ENCODE measurements at regions not wholly inside any gene's neighbourhood (a gene's known extent, or its start where the extent isn't known, plus 50 kb on each side); places are given as distances from the start of the nearest gene placed in this dataset.

GRCh38 chr1:177825276-177825901 lies 144.5 kb downstream of the SEC16B start:
- Histone ChIP-seq H3K27me3 (no peaks in the 10 kb centered on the region), H3K4me3 (no peak overlapping the region), H3K4me1 (no peaks in the 10 kb centered on the region), H3K27ac (no peak overlapping the region), H3K9me3 (no peaks in the 10 kb centered on the region), H3K36me3 (replicated peaks in 1 of 2; ENCODE audit: insufficient read depth in 1 of 2, low read depth in 2 of 2) (no peaks in the 10 kb centered on the region)
- DNase-seq (no peak), ATAC-seq (no peak)
- TF ChIP-seq POLR2A (IDR thresholded peaks at IDR 0.05): no peak
- TF ChIP-seq CTCF (IDR thresholded peaks at IDR 0.05): no peak
- 62 to 89% methylated on average over 6 of the region's 6 CpGs for WGBS, 2 donors
- intact Hi-C loops (cut with DNase I): no loop called here

GRCh38 chr1:177824508-177824982 lies 145.3 kb downstream of the SEC16B start:
- ATAC-seq (no peak), DNase-seq (no peak)
- Histone ChIP-seq H3K27me3 (no peaks in the 10 kb centered on the region), H3K36me3 (replicated peaks in 1 of 2; ENCODE audit: insufficient read depth in 1 of 2, low read depth in 2 of 2) (no peaks in the 10 kb centered on the region), H3K27ac (no peak overlapping the region), H3K9me3 (no peaks in the 10 kb centered on the region), H3K4me3 (no peak overlapping the region), H3K4me1 (no peaks in the 10 kb centered on the region)
- intact Hi-C loops (cut with DNase I): no loop called here
- WGBS, 2 donors: 71 to 72% methylated on average over 5 of the region's 5 CpGs
- no peak for TF ChIP-seq CTCF (IDR thresholded peaks at IDR 0.05)
- no peak for TF ChIP-seq POLR2A (IDR thresholded peaks at IDR 0.05)

- Histone ChIP-seq H3K27me3 (no peaks in the 10 kb centered on the region), H3K4me1 (no peaks in the 10 kb centered on the region), H3K36me3 (replicated peaks in 1 of 2; ENCODE audit: insufficient read depth in 1 of 2, low read depth in 2 of 2) (no peaks in the 10 kb centered on the region), H3K27ac (no peak overlapping the region), H3K9me3 (no peaks in the 10 kb centered on the region), H3K4me3 (no peak overlapping the region)
- no peak for TF ChIP-seq POLR2A (IDR thresholded peaks at IDR 0.05)
- no peak for TF ChIP-seq CTCF (IDR thresholded peaks at IDR 0.05)
- 89 to 91% methylated on average over 6 of the region's 6 CpGs for WGBS, 2 donors
- ATAC-seq (no peak), DNase-seq (no peak)
- intact Hi-C loops (cut with DNase I): no loop called here
Measured at GRCh38 chr1:177820213-177820612, 149.6 kb downstream of the SEC16B start.

- H3K27me3 ChIP-seq: no peaks in the 10 kb centered on the region
- intact Hi-C loops (cut with DNase I): no loop called here
- H3K27ac ChIP-seq: no peak overlapping the region
- ATAC-seq (no peak), DNase-seq (no peak)
- no peak overlapping the region for H3K4me3 ChIP-seq
- H3K36me3 ChIP-seq (replicated peaks in 1 of 2; ENCODE audit: insufficient read depth in 1 of 2, low read depth in 2 of 2): no peaks in the 10 kb centered on the region
- no peaks in the 10 kb centered on the region for H3K4me1 ChIP-seq
- 56 to 61% methylated on average over 7 of the region's 7 CpGs for WGBS, 2 donors
- H3K9me3 ChIP-seq: no peaks in the 10 kb centered on the region
- no peak for TF ChIP-seq CTCF (IDR thresholded peaks at IDR 0.05)
- no peak for TF ChIP-seq POLR2A (IDR thresholded peaks at IDR 0.05)
Measured at GRCh38 chr1:177817937-177818875, 151.7 kb downstream of the SEC16B start.
